Right atrium auricular region (tissue), 2 donors: ENCODE measurements at regions not wholly inside any gene's neighbourhood (a gene's known extent, or its start where the extent isn't known, plus 50 kb on each side); places are given as distances from the start of the nearest gene placed in this dataset.
"Not testable (repeated sequence)": the region's sequence is repeated elsewhere in the genome, so short reads cannot be mapped to it uniquely, and the experiment has no call there.

Source experiments
- DNase-seq: peaks from one replicate; pipeline ENCODE4 v3.0.0-alpha.2; 2019; ENCODE audit warnings: low spot score
- H3K27ac ChIP-seq, 2 donors: fragments of 200-600 bp; sonication (generic); 1 replicate in 1 of 2; 2 replicates in 1 of 2; pipeline ENCODE4 v1.5.1; 2016 to 2019
- H3K27me3 ChIP-seq, 2 donors: fragments of 200-600 bp; sonication (generic); one replicate each; pipeline versions ENCODE4 v1.5.1 to v1.6.0; 2017 to 2019
- H3K36me3 ChIP-seq: fragments of 200-600 bp; sonication (generic); one replicate; pipeline ENCODE4 v1.5.1; 2016
- H3K4me1 ChIP-seq, 2 donors: fragments of 200-600 bp; sonication (generic); one replicate each; pipeline versions ENCODE4 v1.5.1 to v1.6.0; 2017 to 2019
- H3K4me3 ChIP-seq, 2 donors: fragments of 200-600 bp; sonication (generic); 1 replicate in 1 of 2; 2 replicates in 1 of 2; pipeline ENCODE4 v1.5.1; 2017 to 2019; ENCODE audit warnings: mild to moderate bottlenecking in 1 of 2, moderate library complexity in 1 of 2
- H3K9me3 ChIP-seq, 2 donors: fragments of 200-600 bp; sonication (generic); one replicate each; pipeline ENCODE4 v1.5.1; 2019
- CTCF ChIP-seq, 2 donors: fragments of 200-600 bp; sonication (generic); IDR thresholded peaks; one replicate each; pipeline ENCODE4 v1.5.1; 2019; ENCODE audit warnings: antibody characterized with exemption in 2 of 2

DNA sequence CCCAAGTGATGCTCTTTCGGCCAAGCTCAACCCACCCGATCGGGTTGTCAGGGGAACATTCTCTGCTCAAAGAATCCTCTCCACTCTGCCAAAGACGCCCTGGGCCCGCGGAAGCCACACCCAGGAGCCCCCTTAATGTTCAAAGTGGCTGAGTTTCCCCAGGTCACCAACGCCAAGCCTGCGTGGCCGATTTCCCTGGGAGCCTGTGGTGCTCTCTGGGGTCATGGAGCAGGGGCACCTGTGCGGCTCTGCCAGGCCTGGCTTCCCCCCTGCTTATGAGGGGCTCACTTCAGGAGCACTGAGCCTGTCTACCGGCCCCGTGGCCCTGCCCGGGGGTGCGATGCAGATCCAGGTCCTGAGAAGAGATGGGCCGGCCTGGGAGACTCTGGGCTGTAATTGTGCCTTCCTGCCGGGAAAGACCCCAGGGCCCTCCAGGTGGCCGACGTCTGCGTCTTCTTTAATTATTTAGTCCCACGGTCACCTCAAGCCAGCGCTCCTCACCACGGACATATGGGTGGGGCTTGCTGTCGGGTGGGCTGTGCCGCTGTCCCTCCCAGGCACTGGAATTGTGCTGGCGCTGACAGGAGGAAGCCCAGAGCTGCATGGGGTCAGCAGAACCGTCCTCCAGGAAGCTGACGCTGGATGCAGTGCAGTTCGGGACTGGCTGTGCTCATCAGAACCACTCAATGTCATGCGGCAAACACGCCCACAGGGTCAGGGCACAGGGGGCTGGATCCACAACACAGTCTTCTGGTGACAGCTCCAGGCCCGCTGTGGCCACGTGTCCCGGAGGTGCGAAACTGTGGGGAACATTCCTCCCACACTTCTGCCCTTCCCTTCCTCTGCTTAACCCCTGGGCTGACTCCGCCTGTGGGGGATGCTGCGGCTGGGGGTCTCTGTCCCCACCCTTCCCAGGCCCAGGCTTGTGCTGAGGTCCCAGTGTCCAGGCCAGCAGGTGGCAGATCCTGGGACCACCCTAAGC, 267.6 kb upstream of the SFSWAP start:
- no peak for TF ChIP-seq CTCF (IDR thresholded peaks at IDR 0.05)
- no peaks in the 10 kb centered on the region for H3K4me1 ChIP-seq
- no peaks in the 10 kb centered on the region for H3K9me3 ChIP-seq
- DNase-seq = no peak
- H3K27ac ChIP-seq = no peak overlapping the region
- no peaks in the 10 kb centered on the region for H3K27me3 ChIP-seq
- no peaks in the 10 kb centered on the region for H3K36me3 ChIP-seq
- no peak overlapping the region for H3K4me3 ChIP-seq

DNA sequence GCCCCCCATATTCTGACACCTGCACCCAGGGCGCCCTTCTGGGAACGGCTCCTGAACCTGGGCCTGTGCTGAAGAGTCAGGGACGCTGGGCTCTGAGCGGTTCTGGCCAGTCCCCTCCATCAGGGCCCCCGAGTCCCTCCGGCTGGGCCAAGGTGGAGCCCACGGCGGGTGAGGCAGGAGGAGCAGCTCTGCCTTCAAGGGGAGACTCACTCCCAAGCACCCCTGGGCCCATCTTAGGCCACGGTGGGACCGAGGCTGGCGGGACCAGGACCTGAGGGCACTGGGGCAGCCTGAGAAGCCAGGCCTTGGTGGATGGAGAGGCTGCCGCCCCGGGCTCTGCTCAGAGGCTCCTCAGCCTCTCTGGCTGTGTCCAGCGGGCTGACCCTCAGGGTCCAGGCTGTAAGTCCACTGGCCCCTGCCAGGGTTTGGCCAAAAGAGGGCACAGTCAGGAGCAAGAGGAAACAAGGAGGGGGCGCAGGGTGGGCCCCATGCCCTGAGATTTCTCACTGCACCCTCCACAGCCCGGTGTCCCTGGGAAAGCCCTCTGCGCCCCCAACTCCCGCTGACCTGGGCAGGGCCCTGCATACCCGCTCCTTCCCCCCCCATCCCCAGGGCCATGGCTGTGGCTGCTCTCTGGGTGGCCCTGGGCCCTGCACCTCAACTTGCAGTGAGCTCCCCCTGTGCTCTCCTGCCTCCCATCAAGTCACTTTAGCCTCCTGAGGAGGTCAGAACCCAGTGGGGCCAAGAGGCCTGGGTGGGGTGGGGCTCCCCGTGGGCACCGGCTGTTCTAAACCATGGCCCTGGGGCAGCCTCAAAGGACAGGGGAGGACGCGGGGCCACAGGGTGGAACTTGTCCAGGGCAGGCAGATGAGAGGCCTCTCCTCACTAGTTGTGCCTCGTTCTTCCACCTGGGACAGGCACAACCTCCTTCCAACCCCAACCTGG, 266.4 kb upstream of the SFSWAP start:
- no peaks in the 10 kb centered on the region for H3K4me1 ChIP-seq
- H3K27me3 ChIP-seq = no peaks in the 10 kb centered on the region
- H3K27ac ChIP-seq = no peak overlapping the region
- no peaks in the 10 kb centered on the region for H3K36me3 ChIP-seq
- H3K4me3 ChIP-seq = no peak overlapping the region
- no peak for TF ChIP-seq CTCF (IDR thresholded peaks at IDR 0.05)
- H3K9me3 ChIP-seq = peaks cover 0 to 10% of the 10 kb centered on the region in 2 donors
- DNase-seq = no peak

DNA sequence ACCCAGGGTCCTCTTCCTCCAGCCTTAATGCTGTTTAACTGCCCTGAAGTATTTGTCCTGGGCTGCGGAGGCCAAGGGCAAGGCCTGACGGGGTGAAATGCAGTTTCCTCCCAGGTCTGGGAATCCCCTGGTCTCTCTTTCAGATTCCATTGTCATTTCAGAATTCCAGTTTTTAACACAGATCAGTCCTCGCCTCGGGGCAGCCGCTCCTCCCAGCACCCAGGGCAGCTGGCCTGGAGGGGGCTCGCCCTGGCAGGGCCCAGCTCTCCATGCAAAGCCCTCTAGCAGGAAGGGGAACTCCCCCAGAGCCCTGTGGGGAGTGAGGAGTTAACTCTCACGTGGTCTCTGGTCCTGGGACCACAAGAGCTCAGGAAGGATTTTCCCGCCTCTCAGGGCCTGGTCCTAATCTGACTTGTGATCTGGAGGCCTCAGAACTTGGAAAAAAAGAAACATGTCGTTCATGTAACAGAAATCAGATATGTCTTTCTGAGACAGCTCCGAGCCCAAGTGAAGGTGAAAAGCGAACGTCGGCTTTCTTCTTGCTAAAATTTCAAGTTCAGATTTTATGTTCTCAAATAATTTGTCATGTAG, 265.6 kb upstream of the SFSWAP start:
- Histone ChIP-seq H3K36me3 (no peaks in the 10 kb centered on the region), H3K4me1 (no peaks in the 10 kb centered on the region), H3K27me3 (no peaks in the 10 kb centered on the region), H3K9me3 (peaks cover 0 to 12% of the 10 kb centered on the region in 2 donors), H3K4me3 (no peak overlapping the region), H3K27ac (no peak overlapping the region)
- TF ChIP-seq CTCF (IDR thresholded peaks at IDR 0.05) = no peak
- no peak for DNase-seq

DNA sequence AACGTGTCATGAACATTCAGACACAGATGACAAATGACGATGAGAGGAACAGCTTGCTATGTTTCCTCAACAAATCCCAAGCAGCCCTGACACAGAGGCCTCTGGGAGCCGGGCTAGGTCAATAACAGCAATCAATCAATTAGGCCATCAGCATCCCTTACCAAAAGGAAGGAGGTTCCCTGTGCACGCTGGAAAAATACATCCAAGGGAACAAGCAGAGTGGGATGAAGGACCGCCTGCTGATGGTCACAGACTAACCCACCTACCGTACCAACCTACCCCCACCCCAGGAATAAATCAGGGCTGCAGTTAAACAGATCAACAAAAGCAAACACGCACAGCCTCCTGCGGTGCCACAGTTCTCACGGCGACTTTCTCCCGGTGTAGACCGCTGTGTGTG, 265.1 kb upstream of the SFSWAP start:
- no peak overlapping the region for H3K27ac ChIP-seq
- DNase-seq = no peak
- H3K36me3 ChIP-seq = no peaks in the 10 kb centered on the region
- no peak overlapping the region for H3K4me3 ChIP-seq
- H3K9me3 ChIP-seq = peaks cover 0 to 16% of the 10 kb centered on the region in 2 donors
- TF ChIP-seq CTCF (IDR thresholded peaks at IDR 0.05) = no peak
- H3K4me1 ChIP-seq = no peaks in the 10 kb centered on the region
- H3K27me3 ChIP-seq = no peaks in the 10 kb centered on the region

- H3K27ac ChIP-seq, DNase-seq, H3K36me3 ChIP-seq, H3K4me3 ChIP-seq, H3K4me1 ChIP-seq, H3K27me3 ChIP-seq: not testable (repeated sequence)
- H3K9me3 ChIP-seq = peaks cover 0 to 25% of the 10 kb centered on the region in 2 donors
These were observed 263.3 kb upstream of the SFSWAP start for GRCh38 chr12:131447636-131448035.
